B cell (primary cell): ENCODE measurements at regions not wholly inside any gene's neighbourhood (a gene's known extent, or its start where the extent isn't known, plus 50 kb on each side); places are given as distances from the start of the nearest gene placed in this dataset.

Experiments
- ATAC-seq: fragments of 200-7000 bp; cut with Tn5 transposase; one replicate; pipeline ENCODE4 v1.10.0; 2021; ENCODE audit warnings: low read depth, mild to moderate bottlenecking, moderate number of reproducible peaks, moderate library complexity
- CTCF ChIA-PET: fragments of 350-600 bp; sonication (Branson Sonifier 250); formaldehyde crosslinking; loops from one replicate; lab custom pipeline; 2021; ENCODE audit warnings: antibody characterized with exemption, inconsistent platforms; lab: Charles Lee
- POLR2A ChIA-PET: fragments of 350-600 bp; sonication (Branson Sonifier 250); formaldehyde crosslinking; loops from one replicate; lab custom pipeline; 2021; ENCODE audit warnings: antibody characterized with exemption; lab: Charles Lee
- DNase-seq: peaks from one replicate; pipeline ENCODE4 v3.0.0; 2013
- H2AFZ ChIP-seq: 2 replicates; pipeline ENCODE4 v1.6.1; 2012; ENCODE audit warnings: mild to moderate bottlenecking, low read depth, low read length; ENCODE audit not compliant: insufficient read depth, poor library complexity, severe bottlenecking
- H3K27ac ChIP-seq, 2 donors: 1 replicate in 1 of 2; 2 replicates in 1 of 2; pipeline ENCODE4 v1.5.1; 2012 to 2013; ENCODE audit warnings: low read length in 2 of 2, mild to moderate bottlenecking in 2 of 2, moderate library complexity in 1 of 2
- H3K27me3 ChIP-seq, 4 experiments: fragments of 200-600 bp in 1 of 4; sonication (generic) in 1 of 4; replicated peaks in 1 of 4; 1 replicate in 2 of 4; 2 replicates in 2 of 4; pipeline versions ENCODE4 v1.6.1 to v1.7.0; 2013 to 2016; ENCODE audit warnings: low read length in 3 of 4, mild to moderate bottlenecking in 2 of 4, mixed read lengths in 1 of 4, moderate library complexity in 1 of 4; ENCODE audit not compliant: insufficient read depth in 4 of 4, control insufficient read depth in 3 of 4; ENCODE audit errors: control extremely low read depth in 1 of 4
- H3K36me3 ChIP-seq, 2 experiments: replicated peaks in 1 of 2; 1 replicate in 1 of 2; 2 replicates in 1 of 2; pipeline versions ENCODE4 v1.6.1 to v1.7.1; 2013; ENCODE audit warnings: low read length in 1 of 2; ENCODE audit not compliant: insufficient read depth in 2 of 2, control insufficient read depth in 1 of 2; ENCODE audit errors: control extremely low read depth in 1 of 2, extremely low read depth in 1 of 2
- H3K4me1 ChIP-seq, 2 donors: fragments of 200-600 bp in 1 of 2; sonication (generic) in 1 of 2; 1 replicate in 1 of 2; 2 replicates in 1 of 2; pipeline versions ENCODE4 v1.5.1 to v1.6.1; 2013 to 2017; ENCODE audit warnings: low read length in 2 of 2; ENCODE audit not compliant: control insufficient read depth in 2 of 2, insufficient read depth in 2 of 2
- H3K4me2 ChIP-seq: replicated peaks from 2 replicates; pipeline ENCODE3; 2012; ENCODE audit warnings: mild to moderate bottlenecking, low read depth, low read length; ENCODE audit not compliant: poor library complexity, severe bottlenecking
- H3K4me3 ChIP-seq, 5 experiments: fragments of 200-600 bp in 1 of 5; sonication (generic) in 1 of 5; 1 replicate in 3 of 5; 2 replicates in 2 of 5; pipeline versions ENCODE4 v1.5.1 to v1.7.0; 2011 to 2016; ENCODE audit warnings: low read length in 4 of 5, mild to moderate bottlenecking in 4 of 5, low read depth in 2 of 5, control low read depth in 1 of 5, moderate library complexity in 1 of 5; ENCODE audit not compliant: insufficient read depth in 1 of 5; ENCODE audit errors: control extremely low read depth in 1 of 5, extremely low read depth in 1 of 5
- H3K79me2 ChIP-seq: fragments of 200-600 bp; sonication (generic); one replicate; pipeline ENCODE4 v1.6.0; 2016; ENCODE audit warnings: low read length; ENCODE audit not compliant: control insufficient read depth, insufficient read depth
- H3K9ac ChIP-seq: fragments of 200-600 bp; sonication (generic); 2 replicates; pipeline ENCODE4 v1.6.1; 2017; ENCODE audit warnings: mild to moderate bottlenecking, low read length, moderate library complexity
- H3K9me3 ChIP-seq, 3 donors: one replicate each; pipeline versions ENCODE4 v1.6.1 to v1.7.1; 2013; ENCODE audit warnings: low read length in 2 of 3; ENCODE audit not compliant: control insufficient read depth in 2 of 3, insufficient read depth in 1 of 3; ENCODE audit errors: control extremely low read depth in 1 of 3
- H4K20me1 ChIP-seq: 2 replicates; pipeline ENCODE4 v1.6.0; 2012; ENCODE audit warnings: mild to moderate bottlenecking, low read length; ENCODE audit not compliant: insufficient read depth, control insufficient read depth, poor library complexity, severe bottlenecking
- H3K27ac Mint-ChIP-seq: one replicate; pipeline ENCODE4 v1.8.0; 2021; ENCODE audit warnings: mixed read lengths
- H3K27me3 Mint-ChIP-seq: one replicate; pipeline ENCODE4 v1.8.0; 2021; ENCODE audit warnings: mixed read lengths
- H3K4me1 Mint-ChIP-seq: one replicate; pipeline ENCODE4 v1.8.0; 2021; ENCODE audit warnings: mixed read lengths
- H3K4me3 Mint-ChIP-seq: one replicate; pipeline ENCODE4 v1.8.0; 2021; ENCODE audit warnings: mixed read lengths
- H3K9me3 Mint-ChIP-seq: one replicate; pipeline ENCODE4 v1.8.0; 2022; ENCODE audit warnings: mixed read lengths; ENCODE audit not compliant: insufficient read depth
- EZH2 ChIP-seq: IDR thresholded peaks from 2 replicates; pipeline ENCODE4 v1.6.1; 2012; ENCODE audit warnings: borderline replicate concordance, low read depth, mild to moderate bottlenecking, moderate library complexity, low read length; ENCODE audit not compliant: insufficient read depth, poor library complexity, severe bottlenecking
- WGBS: methylation state at CpG from one replicate; pipeline ENCODE4 v1.1.5; 2013; ENCODE audit warnings: missing lambda C conversion rate; ENCODE audit not compliant: insufficient coverage; 5-methylcytosine and 5-hydroxymethylcytosine counted together
- intact Hi-C: fragments of 100-400 bp; cut with micrococcal nuclease; formaldehyde crosslinking; loops from one replicate; pipeline ENCODE4 v1.10.0; 2022
- TF ChIP-seq, protein P1 (sequence below): fragments of 200-600 bp; IDR thresholded peaks from one replicate; pipeline ENCODE4 v1.8.0; 2022; ENCODE audit warnings: antibody characterized with exemption, mild to moderate bottlenecking

GRCh38 chr12:115385141-115385540, 701.2 kb upstream of the TBX3 start:
- DNase-seq (no peak), ATAC-seq (no peak)
- Mint-ChIP-seq H3K4me1 (no peaks in the 10 kb centered on the region), H3K27ac (no peak overlapping the region), H3K4me3 (no peak overlapping the region), H3K27me3 (no peaks in the 10 kb centered on the region), H3K9me3 (no peaks in the 10 kb centered on the region)
- TF ChIP-seq EZH2 = no peak
- TF ChIP-seq, protein P1, sequence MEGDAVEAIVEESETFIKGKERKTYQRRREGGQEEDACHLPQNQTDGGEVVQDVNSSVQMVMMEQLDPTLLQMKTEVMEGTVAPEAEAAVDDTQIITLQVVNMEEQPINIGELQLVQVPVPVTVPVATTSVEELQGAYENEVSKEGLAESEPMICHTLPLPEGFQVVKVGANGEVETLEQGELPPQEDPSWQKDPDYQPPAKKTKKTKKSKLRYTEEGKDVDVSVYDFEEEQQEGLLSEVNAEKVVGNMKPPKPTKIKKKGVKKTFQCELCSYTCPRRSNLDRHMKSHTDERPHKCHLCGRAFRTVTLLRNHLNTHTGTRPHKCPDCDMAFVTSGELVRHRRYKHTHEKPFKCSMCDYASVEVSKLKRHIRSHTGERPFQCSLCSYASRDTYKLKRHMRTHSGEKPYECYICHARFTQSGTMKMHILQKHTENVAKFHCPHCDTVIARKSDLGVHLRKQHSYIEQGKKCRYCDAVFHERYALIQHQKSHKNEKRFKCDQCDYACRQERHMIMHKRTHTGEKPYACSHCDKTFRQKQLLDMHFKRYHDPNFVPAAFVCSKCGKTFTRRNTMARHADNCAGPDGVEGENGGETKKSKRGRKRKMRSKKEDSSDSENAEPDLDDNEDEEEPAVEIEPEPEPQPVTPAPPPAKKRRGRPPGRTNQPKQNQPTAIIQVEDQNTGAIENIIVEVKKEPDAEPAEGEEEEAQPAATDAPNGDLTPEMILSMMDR = no peak
- intact Hi-C loops = no loop called here
- H2AFZ ChIP-seq = no peak overlapping the region
- CTCF ChIA-PET = no interaction called here
- no peaks in the 10 kb centered on the region for H3K36me3 ChIP-seq
- no peak overlapping the region for H3K9ac ChIP-seq
- POLR2A ChIA-PET = no interaction called here
- no peak overlapping the region for H3K4me3 ChIP-seq
- no peaks in the 10 kb centered on the region for H3K79me2 ChIP-seq
- no peak overlapping the region for H3K4me2 ChIP-seq
- peaks cover 0 to 2% (median 0%) of the 10 kb centered on the region in 3 donors for H3K9me3 ChIP-seq
- no peak overlapping the region for H3K27ac ChIP-seq
- H4K20me1 ChIP-seq = no peaks in the 10 kb centered on the region
- no peaks in the 10 kb centered on the region for H3K4me1 ChIP-seq
- 87% methylated on average over 4 of the region's 4 CpGs for WGBS
- no peaks in the 10 kb centered on the region for H3K27me3 ChIP-seq

DNA sequence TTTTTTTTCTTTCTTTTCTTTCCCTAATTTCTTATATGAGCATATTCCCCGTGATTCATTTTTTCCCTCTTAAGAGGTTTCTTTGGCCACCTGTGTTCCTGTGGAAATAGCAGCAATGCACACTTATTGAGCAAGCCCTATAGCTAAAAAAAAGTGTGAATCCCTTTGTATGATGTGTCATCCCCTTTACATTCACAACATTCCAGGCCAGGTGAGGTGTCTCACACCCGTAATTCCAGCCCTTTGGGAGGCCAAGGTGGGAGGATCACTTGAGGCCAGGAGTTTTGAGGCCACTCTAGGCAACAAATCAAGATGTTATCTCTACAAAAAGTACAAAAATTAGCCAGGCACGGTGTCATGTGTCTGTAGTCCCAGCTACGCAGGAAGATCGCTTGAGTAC, 700.4 kb upstream of the TBX3 start:
- CTCF ChIA-PET = no interaction called here
- Histone ChIP-seq H4K20me1 (no peaks in the 10 kb centered on the region), H3K4me2 (no peak overlapping the region), H3K27me3 (no peaks in the 10 kb centered on the region), H3K4me1 (no peaks in the 10 kb centered on the region), H3K27ac (no peak overlapping the region), H3K9ac (no peak overlapping the region), H2AFZ (no peak overlapping the region), H3K9me3 (peaks cover 0 to 5% (median 0%) of the 10 kb centered on the region in 3 donors), H3K36me3 (no peaks in the 10 kb centered on the region), H3K4me3 (no peak overlapping the region), H3K79me2 (no peaks in the 10 kb centered on the region)
- TF ChIP-seq EZH2 = no peak
- TF ChIP-seq, protein P1 = no peak
- Mint-ChIP-seq H3K4me1 (no peaks in the 10 kb centered on the region), H3K27me3 (peaks cover 2% of the 10 kb centered on the region), H3K4me3 (no peak overlapping the region), H3K9me3 (no peaks in the 10 kb centered on the region), H3K27ac (no peak overlapping the region)
- POLR2A ChIA-PET = no interaction called here
- DNase-seq = no peak
- no peak for ATAC-seq
- intact Hi-C loops = no loop called here
- WGBS = 84% methylated on average over 4 of the region's 5 CpGs
